ENCODE measurements at regions not wholly inside any gene's neighbourhood (a gene's known extent, or its start where the extent isn't known, plus 50 kb on each side); places are given as distances from the start of the nearest gene placed in this dataset.

GRCh38 chr1:87644579-87645190 is 316.0 kb downstream of the LMO4 start:
- no peak for TF ChIP-seq CTCF (IDR thresholded peaks at IDR 0.05)
- no peak for TF ChIP-seq POLR2A (IDR thresholded peaks at IDR 0.05)

Data from body of pancreas (tissue), 4 donors.